Cardiac fibroblast (primary cell): ENCODE measurements at regions not wholly inside any gene's neighbourhood (a gene's known extent, or its start where the extent isn't known, plus 50 kb on each side); places are given as distances from the start of the nearest gene placed in this dataset.
A peak's percentile ranks its signal among the peaks of the same experiment; 100 is the strongest.

Source experiments
- DNase-seq, 2 donors: peaks; one replicate each; pipeline versions ENCODE4 v3.0.0 to v3.0.0-alpha.2; 2010; ENCODE audit warnings: low read depth in 2 of 2
- H3K4me3 ChIP-seq, 2 donors: replicated peaks in 1 of 2; 1 replicate in 1 of 2; 2 replicates in 1 of 2; pipeline ENCODE4 v1.5.1; 2011; ENCODE audit warnings: low read depth in 2 of 2, low read length in 2 of 2, mild to moderate bottlenecking in 2 of 2, moderate library complexity in 1 of 2
- CTCF ChIP-seq: IDR thresholded peaks from one replicate; pipeline ENCODE4 v1.5.1; 2011; ENCODE audit warnings: low read depth, mild to moderate bottlenecking, low read length, inconsistent platforms

GRCh38 chr1:80214888-80215540, 1208.5 kb upstream of the ADGRL4 start:
- DNase-seq: no peak
- H3K4me3 ChIP-seq: no peak overlapping the region

GRCh38 chr1:80212948-80213347, 1206.4 kb upstream of the ADGRL4 start:
- no peak for DNase-seq
- no peak for TF ChIP-seq CTCF
- H3K4me3 ChIP-seq: no peak overlapping the region

More at GRCh38 chr1:80214888-80215540, 1208.5 kb upstream of the ADGRL4 start:
- no peak for TF ChIP-seq CTCF

- peak; percentile 2 to 27 for DNase-seq
- H3K4me3 ChIP-seq: no peak overlapping the region
- no peak for TF ChIP-seq CTCF
Observed at GRCh38 chr1:80211691-80212380, 1205.3 kb upstream of the ADGRL4 start.

DNA sequence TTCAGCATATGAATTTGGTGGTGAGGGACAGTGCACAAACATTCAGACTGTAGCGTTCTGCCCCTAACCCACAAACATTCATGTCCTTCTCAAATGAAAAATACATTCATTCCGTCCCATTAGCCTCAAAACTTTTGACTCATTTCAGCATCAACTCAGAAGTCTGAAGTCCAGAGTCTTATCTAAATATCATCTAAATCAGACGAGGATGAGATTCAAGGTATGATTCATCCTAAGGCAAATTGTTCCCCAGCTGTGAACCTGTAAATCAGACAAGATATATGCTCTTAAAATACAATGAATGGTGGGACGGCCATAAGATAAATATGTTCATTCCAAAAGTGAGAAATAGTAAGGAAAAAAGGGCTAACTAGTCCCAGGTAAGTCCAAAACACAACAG, 1195.6 kb upstream of the ADGRL4 start:
- H3K4me3 ChIP-seq: no peak overlapping the region
- no peak for TF ChIP-seq CTCF
- no peak for DNase-seq

- no peak overlapping the region for H3K4me3 ChIP-seq
- TF ChIP-seq CTCF: no peak
- no peak for DNase-seq
Observed at GRCh38 chr1:80194221-80194620, 1187.7 kb upstream of the ADGRL4 start.

- no peak overlapping the region for H3K4me3 ChIP-seq
- TF ChIP-seq CTCF: no peak
- DNase-seq: no peak
Observed at GRCh38 chr1:80181418-80181817, 1174.9 kb upstream of the ADGRL4 start.
